DOHH2 (cell line): ENCODE measurements at regions not wholly inside any gene's neighbourhood (a gene's known extent, or its start where the extent isn't known, plus 50 kb on each side); places are given as distances from the start of the nearest gene placed in this dataset.

Experiments used
- CTCF ChIP-seq: fragments of 200-600 bp; sonication (generic); IDR thresholded peaks from one replicate; pipeline ENCODE4 v1.5.1; 2014; ENCODE audit warnings: antibody characterized with exemption, mild to moderate bottlenecking, low read depth, low read length; ENCODE audit not compliant: poor library complexity, severe bottlenecking
- EZH2phosphoT487 ChIP-seq: fragments of 200-600 bp; sonication (generic); IDR thresholded peaks from 2 replicates; pipeline ENCODE4 v1.6.1; 2017; ENCODE audit warnings: borderline replicate concordance, mild to moderate bottlenecking, antibody characterized with exemption, low read length, moderate library complexity, mixed read lengths

GRCh38 chr12:91368613-91369012 lies 186.0 kb upstream of the DCN start:
- TF ChIP-seq EZH2phosphoT487 (no peak), CTCF (no peak)
